K562 (cell line): ENCODE measurements at regions not wholly inside any gene's neighbourhood (a gene's known extent, or its start where the extent isn't known, plus 50 kb on each side); places are given as distances from the start of the nearest gene placed in this dataset.
A peak's percentile ranks its signal among the peaks of the same experiment; 100 is the strongest.

Experiments
- ATF7 ChIP-seq: fragments of 450-650 bp; IDR thresholded peaks from 2 replicates; pipeline ENCODE4 v1.7.1; 2014; ENCODE audit warnings: mild to moderate bottlenecking, moderate library complexity
- BHLHE40 ChIP-seq: IDR thresholded peaks from 2 replicates; pipeline ENCODE4 v1.6.1; 2011; ENCODE audit warnings: low read length, improper control_type of control experiment
- CLOCK ChIP-seq: fragments of 250-450 bp; sonication (Bioruptor Pico); IDR thresholded peaks from 2 replicates; pipeline ENCODE4 v1.4.0; 2020; ENCODE audit warnings: mild to moderate bottlenecking, moderate library complexity, borderline replicate concordance
- ELK1 ChIP-seq: sonication (generic); formaldehyde crosslinking; IDR thresholded peaks from 2 replicates; pipeline ENCODE4 v1.8.1; 2022; ENCODE audit warnings: missing genetic modification reagents
- FOXJ3 ChIP-seq: sonication (generic); formaldehyde crosslinking; IDR thresholded peaks from 2 replicates; pipeline ENCODE4 v1.4.0; 2020; ENCODE audit warnings: mild to moderate bottlenecking, missing genetic modification reagents
- HMG20A ChIP-seq: fragments of 450-650 bp; formaldehyde crosslinking; conservative IDR thresholded peaks from 2 replicates; pipeline ENCODE4 v1.4.0; 2020; ENCODE audit warnings: mild to moderate bottlenecking, mixed read lengths
- ILF3 ChIP-seq: fragments of 450-650 bp; IDR thresholded peaks from 2 replicates; pipeline ENCODE4 v1.6.1; 2018; ENCODE audit warnings: antibody characterized with exemption, mild to moderate bottlenecking, moderate library complexity, borderline replicate concordance
- MED1 ChIP-seq: sonication (generic); formaldehyde crosslinking; IDR thresholded peaks from 2 replicates; pipeline ENCODE4 v1.8.1; 2023; ENCODE audit warnings: missing genetic modification reagents, borderline replicate concordance
- NCOA1 ChIP-seq: fragments of 450-650 bp; IDR thresholded peaks from 2 replicates; pipeline ENCODE4 v1.6.1; 2016; ENCODE audit warnings: low read depth
- PHB2 ChIP-seq: fragments of 450-650 bp; IDR thresholded peaks from 2 replicates; pipeline ENCODE4 v1.6.1; 2017; ENCODE audit warnings: low read depth
- PPARD ChIP-seq: fragments of 250-450 bp; sonication (Bioruptor Pico); IDR thresholded peaks from 2 replicates; pipeline ENCODE4 v1.8.0; 2022; ENCODE audit warnings: inconsistent platforms, mild to moderate bottlenecking, moderate library complexity
- STAT6 ChIP-seq: sonication (generic); formaldehyde crosslinking; IDR thresholded peaks from 2 replicates; pipeline ENCODE4 v1.8.1; 2023; ENCODE audit warnings: mild to moderate bottlenecking, missing genetic modification reagents
- ZMIZ1 ChIP-seq, 2 experiments: fragments of 150-350 bp in 1 of 2; IDR thresholded peaks; 2 replicates each; pipeline ENCODE4 v1.6.1; 2012 to 2016; ENCODE audit warnings: low read depth in 2 of 2, low read length in 2 of 2, mild to moderate bottlenecking in 1 of 2, moderate library complexity in 1 of 2
- ZNF146 ChIP-seq: IDR thresholded peaks from one replicate; pipeline ENCODE4 v1.6.1; 2018; ENCODE audit warnings: missing compliant biosample characterization; ENCODE audit not compliant: unreplicated experiment
- ZNF512 ChIP-seq: IDR thresholded peaks from 2 replicates; pipeline ENCODE4 v1.6.1; 2016; ENCODE audit warnings: missing genetic modification characterization, missing compliant biosample characterization

- TF ChIP-seq ZNF512 (tag) (no peak), ILF3 (no peak), ZMIZ1 (IDR thresholded peaks at IDR 0.05; ENCODE audit: low read depth in 2 of 2, low read length in 2 of 2) (peak in 1 of 2 experiments; percentile 82; a peak in 2 of 4 replicates), CLOCK (CRISPR knock-in tag) (no peak), PHB2 (no peak), PPARD (CRISPR knock-in tag) (no peak), BHLHE40 (no peak), FOXJ3 (CRISPR knock-in tag) (no peak), ELK1 (CRISPR knock-in tag) (no peak), NCOA1 (no peak), HMG20A (CRISPR knock-in tag) (no peak), STAT6 (CRISPR knock-in tag) (no peak), ZNF146 (CRISPR knock-in tag) (no peak), ATF7 (no peak; the same call in 1 of the 2 replicates), MED1 (CRISPR knock-in tag) (no peak)
These were observed 535.6 kb upstream of the MEF2C start (continued) for GRCh38 chr5:89418407-89419085.
